H1 (cell line): ENCODE measurements at regions not wholly inside any gene's neighbourhood (a gene's known extent, or its start where the extent isn't known, plus 50 kb on each side); places are given as distances from the start of the nearest gene placed in this dataset.
"Not testable (repeated sequence)": the region's sequence is repeated elsewhere in the genome, so short reads cannot be mapped to it uniquely, and the experiment has no call there.

Experiments used
- CTCF ChIA-PET: fragments of 300-600 bp; sonication (Branson Sonifier 250); formaldehyde crosslinking; loops from one replicate; lab custom pipeline; 2021; ENCODE audit not compliant: partially characterized antibody; lab: Charles Lee
- POLR2A ChIA-PET: fragments of 300-600 bp; sonication (Branson Sonifier 250); formaldehyde crosslinking; loops from one replicate; lab custom pipeline; 2021; ENCODE audit warnings: inconsistent platforms; ENCODE audit not compliant: partially characterized antibody; lab: Charles Lee
- DNase-seq, 2 experiments: peaks; one replicate each; pipeline versions ENCODE4 v3.0.0 to v3.0.0-alpha.2; 2010 to 2022; ENCODE audit warnings: low spot score in 2 of 2, low read depth in 1 of 2, mixed read lengths in 1 of 2
- FAIRE-seq: peaks from 2 replicates; lab custom pipeline; 2011; peaks lifted over from hg19 to GRCh38; lab: Jason Lieb, UNC
- H2AFZ ChIP-seq: 2 replicates; pipeline ENCODE4 v1.8.1; 2012; ENCODE audit warnings: low read length, inconsistent platforms
- H2AK5ac ChIP-seq: 2 replicates; pipeline ENCODE4 v1.6.1; 2013; ENCODE audit warnings: low read depth, low read length
- H2BK120ac ChIP-seq: replicated peaks from 2 replicates; pipeline ENCODE3; 2013; ENCODE audit warnings: low read depth, low read length, inconsistent platforms
- H2BK12ac ChIP-seq: 2 replicates; pipeline ENCODE4 v1.6.1; 2013; ENCODE audit warnings: low read depth, low read length
- H2BK15ac ChIP-seq: 2 replicates; pipeline ENCODE4 v1.6.1; 2013; ENCODE audit warnings: low read length
- H2BK20ac ChIP-seq: 2 replicates; pipeline ENCODE4 v1.6.1; 2013; ENCODE audit warnings: low read length
- H2BK5ac ChIP-seq: 2 replicates; pipeline ENCODE4 v1.6.1; 2013; ENCODE audit warnings: low read depth, low read length
- H3K14ac ChIP-seq: 2 replicates; pipeline ENCODE4 v1.6.1; 2013; ENCODE audit warnings: inconsistent platforms; ENCODE audit not compliant: insufficient read length
- H3K18ac ChIP-seq: 2 replicates; pipeline ENCODE4 v1.6.1; 2013; ENCODE audit warnings: low read length; ENCODE audit errors: extremely low read depth
- H3K23ac ChIP-seq: 2 replicates; pipeline ENCODE4 v1.6.1; 2013; ENCODE audit warnings: inconsistent platforms; ENCODE audit not compliant: insufficient read length
- H3K23me2 ChIP-seq: 2 replicates; pipeline ENCODE4 v1.6.1; 2013; ENCODE audit warnings: low read depth, low read length
- H3K27ac ChIP-seq: 2 replicates; pipeline ENCODE4 v1.6.1; 2011; ENCODE audit warnings: low read depth, low read length, inconsistent platforms
- H3K27me3 ChIP-seq, 4 experiments: replicated peaks in 1 of 4; 1 replicate in 1 of 4; 2 replicates in 3 of 4; pipeline versions ENCODE4 v1.6.1 to v1.8.1; 2011 to 2013; ENCODE audit warnings: low read length in 3 of 4, mild to moderate bottlenecking in 3 of 4, inconsistent platforms in 2 of 4, mixed read lengths in 2 of 4, moderate library complexity in 1 of 4; ENCODE audit not compliant: control insufficient read depth in 3 of 4, insufficient read depth in 3 of 4; ENCODE audit errors: extremely low read depth in 1 of 4
- H3K36me3 ChIP-seq, 4 experiments: 2 replicates each; pipeline versions ENCODE4 v1.6.1 to v1.8.1; 2011 to 2013; ENCODE audit warnings: mild to moderate bottlenecking in 4 of 4, low read length in 3 of 4, moderate library complexity in 2 of 4, control low read depth in 1 of 4, inconsistent platforms in 1 of 4; ENCODE audit not compliant: insufficient read depth in 4 of 4, control insufficient read depth in 2 of 4
- H3K4ac ChIP-seq: replicated peaks from 2 replicates; pipeline ENCODE3; 2013; ENCODE audit warnings: low read length, low read depth, mixed read lengths, inconsistent platforms; ENCODE audit not compliant: insufficient read length
- H3K4me1 ChIP-seq, 4 experiments: replicated peaks in 1 of 4; 1 replicate in 1 of 4; 2 replicates in 3 of 4; pipeline versions ENCODE4 v1.6.1 to v1.8.1; 2011 to 2013; ENCODE audit warnings: low read length in 3 of 4, inconsistent platforms in 2 of 4, mixed read lengths in 1 of 4; ENCODE audit not compliant: insufficient read depth in 4 of 4, control insufficient read depth in 3 of 4
- H3K4me2 ChIP-seq, 2 experiments: 2 replicates each; pipeline versions ENCODE4 v1.6.1 to v1.8.1; 2011 to 2013; ENCODE audit warnings: low read depth in 2 of 2, low read length in 2 of 2, control low read depth in 1 of 2, inconsistent platforms in 1 of 2, mild to moderate bottlenecking in 1 of 2; ENCODE audit not compliant: insufficient read depth in 1 of 2
- H3K4me3 ChIP-seq, 4 experiments: fragments of 200-600, 300-600 bp in 1 of 4; sonication (generic), shearing (Covaris generic), sonication (Bioruptor Twin) in 1 of 4; 2 replicates each; pipeline versions ENCODE4 v1.5.1 to v1.8.1; 2011 to 2016; ENCODE audit warnings: low read length in 4 of 4, low read depth in 3 of 4, control low read depth in 2 of 4, inconsistent platforms in 2 of 4, mild to moderate bottlenecking in 2 of 4, mixed read lengths in 1 of 4, moderate library complexity in 1 of 4; ENCODE audit not compliant: insufficient read depth in 2 of 4; ENCODE audit errors: extremely low read depth in 1 of 4
- H3K56ac ChIP-seq: replicated peaks from 2 replicates; pipeline ENCODE3; 2013; ENCODE audit warnings: low read depth, mild to moderate bottlenecking, mixed read lengths, low read length, inconsistent platforms; ENCODE audit not compliant: insufficient read length
- H3K79me1 ChIP-seq: 2 replicates; pipeline ENCODE4 v1.6.1; 2013; ENCODE audit warnings: low read depth, low read length, control low read depth
- H3K79me2 ChIP-seq, 2 experiments: 2 replicates each; pipeline versions ENCODE4 v1.6.1 to v1.8.1; 2012 to 2013; ENCODE audit warnings: low read length in 2 of 2, mild to moderate bottlenecking in 2 of 2, inconsistent platforms in 1 of 2; ENCODE audit not compliant: insufficient read depth in 2 of 2, control insufficient read depth in 1 of 2
- H3K9ac ChIP-seq, 4 experiments: replicated peaks in 1 of 4; 1 replicate in 1 of 4; 2 replicates in 3 of 4; pipeline versions ENCODE4 v1.6.1 to v1.8.1; 2011 to 2013; ENCODE audit warnings: low read depth in 3 of 4, low read length in 3 of 4, control low read depth in 2 of 4, mild to moderate bottlenecking in 2 of 4, moderate library complexity in 2 of 4, inconsistent platforms in 1 of 4; ENCODE audit errors: extremely low read depth in 1 of 4
- H3K9me3 ChIP-seq, 2 experiments: 2 replicates each; pipeline versions ENCODE4 v1.6.1 to v1.8.1; 2012 to 2013; ENCODE audit warnings: mild to moderate bottlenecking in 2 of 2, moderate library complexity in 2 of 2, control low read depth in 1 of 2, inconsistent platforms in 1 of 2, low read depth in 1 of 2, low read length in 1 of 2, mixed read lengths in 1 of 2; ENCODE audit not compliant: insufficient read depth in 2 of 2
- H4K20me1 ChIP-seq, 2 experiments: replicated peaks in 1 of 2; 2 replicates each; pipeline versions ENCODE3 to v1.8.1; 2011 to 2013; ENCODE audit warnings: inconsistent platforms in 2 of 2, low read length in 2 of 2, mild to moderate bottlenecking in 1 of 2; ENCODE audit not compliant: insufficient read depth in 2 of 2, control insufficient read depth in 1 of 2
- H4K5ac ChIP-seq: 2 replicates; pipeline ENCODE4 v1.6.1; 2013; ENCODE audit warnings: low read length, low read depth, mixed read lengths, inconsistent platforms; ENCODE audit not compliant: insufficient read length
- H4K8ac ChIP-seq: 2 replicates; pipeline ENCODE4 v1.8.0; 2013; ENCODE audit warnings: mild to moderate bottlenecking, moderate library complexity, low read length, inconsistent platforms; ENCODE audit not compliant: insufficient read depth; ENCODE audit errors: extremely low read depth
- H4K91ac ChIP-seq: replicated peaks from 2 replicates; pipeline ENCODE3; 2013; ENCODE audit warnings: low read length, mixed read lengths, inconsistent platforms; ENCODE audit not compliant: insufficient read length
- WGBS, 2 experiments: shearing (Covaris generic) in 1 of 2; methylation state at CpG; one replicate each; pipeline versions ENCODE4 v1.1.6 to v1.1.7; 2013 to 2015; ENCODE audit warnings: low lambda C conversion rate in 2 of 2, mixed read lengths in 2 of 2, inconsistent platforms in 1 of 2, low coverage in 1 of 2, missing lambda C conversion rate in 1 of 2; ENCODE audit not compliant: insufficient replicate concordance in 2 of 2, insufficient coverage in 1 of 2, insufficient read length in 1 of 2; ENCODE audit errors: extremely low coverage in 1 of 2, missing lambda C conversion rate in 1 of 2; 5-methylcytosine and 5-hydroxymethylcytosine counted together

DNA sequence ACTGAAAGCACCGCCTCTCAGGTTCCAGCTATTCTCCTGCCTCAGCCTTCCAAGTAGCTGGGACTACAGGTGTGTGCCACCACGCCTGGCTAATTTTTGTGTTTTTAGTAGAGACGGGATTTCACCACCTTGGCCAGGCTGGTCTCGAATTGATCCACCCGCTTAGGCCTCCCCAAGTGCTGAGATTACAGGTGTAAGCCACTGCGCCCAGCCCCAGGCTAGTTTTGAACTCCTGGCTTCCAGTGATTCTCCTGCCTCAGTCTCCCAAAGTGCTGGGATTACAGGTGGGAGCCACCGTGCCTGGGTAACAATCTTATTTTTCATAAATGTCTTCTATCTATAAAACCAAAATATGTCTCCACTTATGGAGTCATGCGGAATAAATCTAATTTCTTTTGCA lies 104.1 kb upstream of the ZNF438 start:
- not testable (repeated sequence) for H2BK15ac ChIP-seq, H3K18ac ChIP-seq, H3K9me3 ChIP-seq, H3K4me3 ChIP-seq, DNase-seq, H3K79me1 ChIP-seq, H2AK5ac ChIP-seq, H3K36me3 ChIP-seq, H3K27me3 ChIP-seq, H3K4ac ChIP-seq, H4K20me1 ChIP-seq, H2BK20ac ChIP-seq, H2AFZ ChIP-seq, H3K27ac ChIP-seq, FAIRE-seq, H4K8ac ChIP-seq, H2BK12ac ChIP-seq, H2BK120ac ChIP-seq, H3K79me2 ChIP-seq, H3K23ac ChIP-seq, H2BK5ac ChIP-seq, H3K14ac ChIP-seq, H3K9ac ChIP-seq, H4K91ac ChIP-seq, H3K4me2 ChIP-seq, H3K56ac ChIP-seq, H4K5ac ChIP-seq, H3K23me2 ChIP-seq
- ChIA-PET POLR2A (interaction anchor here (1.6 kb wide), 1 partner anchor 8 kb away, joined by 6 read pairs; no protein-coding TSS in a partner anchor), CTCF (interaction anchor here (1.2 kb wide), 1 partner anchor 23 kb away, joined by 3 read pairs; no protein-coding TSS in a partner anchor)
- 93% methylated on average over 8 of the region's 8 CpGs; no CpG with 5 or more reads in 1 of the 2 experiments for WGBS, 2 experiments
- H3K4me1 ChIP-seq, result peaks cover 4 to 18% (median 10%) of the 10 kb centered on the region in 4 experiments
